Esophagus mucosa (tissue), 1 donor: ENCODE measurements at regions not wholly inside any gene's neighbourhood (a gene's known extent, or its start where the extent isn't known, plus 50 kb on each side); places are given as distances from the start of the nearest gene placed in this dataset.
"Not testable (repeated sequence)": the region's sequence is repeated elsewhere in the genome, so short reads cannot be mapped to it uniquely, and the experiment has no call there.

Experiments used
- ATAC-seq: fragments of 200-7000 bp; cut with Tn5 transposase; one replicate; pipeline ENCODE4 v1.9.1; 2020
- donor health status: DM: yes; HTN: yes; CAD: no.

- ATAC-seq: no peak
These were observed 774.0 kb upstream of the POU3F4 start for GRCh38 chrX:82734140-82734539.

GRCh38 chrX:82738313-82738712, 769.8 kb upstream of the POU3F4 start:
- not testable (repeated sequence) for ATAC-seq

- no peak for ATAC-seq
These were observed 765.7 kb upstream of the POU3F4 start for GRCh38 chrX:82742351-82742750.

DNA sequence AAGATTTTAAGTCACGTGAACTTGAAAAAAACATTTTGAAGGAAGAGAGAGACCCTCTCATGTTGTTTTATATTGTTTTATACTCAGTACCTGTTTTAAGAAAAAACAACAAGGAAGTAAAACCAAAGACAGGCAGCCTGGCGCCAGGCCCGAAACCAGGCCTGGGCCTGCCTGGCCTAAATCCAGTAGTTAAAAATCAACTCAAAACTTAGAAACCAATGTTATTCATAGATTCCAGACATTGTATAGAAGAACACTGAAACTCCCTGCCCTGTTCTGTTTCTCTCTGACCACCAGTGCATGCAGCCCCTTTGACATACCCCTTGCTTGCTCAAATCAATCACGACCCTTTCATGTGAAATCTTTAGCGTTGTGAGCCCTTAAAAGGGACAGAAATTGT, 762.4 kb upstream of the POU3F4 start:
- not testable (repeated sequence) for ATAC-seq

DNA sequence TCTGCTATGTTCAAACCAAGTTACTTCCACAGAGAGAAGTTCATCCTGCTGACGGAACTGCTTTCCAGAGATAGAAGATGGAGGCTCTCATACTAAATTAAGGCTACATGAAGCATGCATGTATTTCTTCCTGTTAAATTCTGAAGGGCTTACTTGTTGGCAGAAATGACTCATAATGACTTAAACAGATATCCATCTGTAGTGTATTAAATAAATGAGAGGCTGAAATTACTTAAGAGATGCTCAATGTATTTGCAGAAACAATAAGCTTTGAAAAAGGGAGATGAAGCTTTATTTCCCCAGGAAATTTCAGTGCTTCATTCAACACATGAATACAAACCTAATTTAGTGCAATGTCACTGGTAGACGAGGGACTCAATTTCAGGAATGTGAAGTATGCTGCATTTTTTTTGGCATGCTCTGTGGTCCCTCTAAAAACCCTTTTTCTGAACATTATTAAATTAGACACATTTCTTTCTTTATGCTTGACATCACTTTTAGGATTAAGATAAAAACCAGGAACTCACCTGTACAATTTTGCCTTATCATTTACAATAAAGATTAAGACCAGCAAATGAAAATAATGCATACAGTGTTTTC, 759.1 kb upstream of the POU3F4 start:
- ATAC-seq: peak; percentile 47

DNA sequence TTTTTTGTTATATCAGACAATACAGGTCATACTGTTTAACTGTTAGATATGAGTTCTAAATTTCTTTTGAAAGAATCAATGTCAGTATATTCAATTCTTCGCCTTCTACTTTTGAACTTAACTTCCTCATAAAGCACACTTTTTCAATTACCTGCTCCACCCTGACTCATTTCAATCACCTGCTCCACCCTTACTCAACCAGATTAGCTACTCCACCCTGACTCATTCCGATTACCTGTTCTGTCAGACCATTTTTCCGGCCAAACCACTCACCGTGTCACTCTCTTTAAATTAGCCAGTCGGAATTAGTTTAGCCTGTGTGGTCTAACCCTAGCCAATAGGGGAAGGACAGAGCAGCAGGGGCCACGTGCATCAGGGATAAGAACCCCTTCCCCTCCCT, 751.8 kb upstream of the POU3F4 start:
- peak; percentile 83 for ATAC-seq

DNA sequence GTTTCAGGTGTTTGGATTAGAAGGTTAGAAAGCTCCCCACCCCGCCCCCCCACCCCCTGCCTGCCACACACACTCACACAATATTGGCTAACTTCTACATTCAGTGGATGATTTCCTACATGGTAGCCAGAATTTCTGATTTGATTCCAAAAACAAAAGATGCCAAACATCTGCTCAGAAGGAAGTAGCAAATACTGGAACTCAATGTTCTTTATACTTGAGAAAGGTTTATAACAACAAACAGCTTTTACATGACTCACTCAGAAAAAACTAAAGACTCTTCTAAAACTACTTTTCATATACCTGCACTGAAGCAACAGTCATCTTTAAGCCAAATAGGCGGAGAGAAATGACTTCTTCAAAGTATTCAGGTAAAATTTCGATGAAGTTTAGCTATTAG, 750.5 kb upstream of the POU3F4 start:
- ATAC-seq: peak; percentile 62

GRCh38 chrX:82764521-82764920, 743.6 kb upstream of the POU3F4 start:
- ATAC-seq: no peak

- ATAC-seq: no peak
These were observed 742.3 kb upstream of the POU3F4 start for GRCh38 chrX:82765811-82766210.

DNA sequence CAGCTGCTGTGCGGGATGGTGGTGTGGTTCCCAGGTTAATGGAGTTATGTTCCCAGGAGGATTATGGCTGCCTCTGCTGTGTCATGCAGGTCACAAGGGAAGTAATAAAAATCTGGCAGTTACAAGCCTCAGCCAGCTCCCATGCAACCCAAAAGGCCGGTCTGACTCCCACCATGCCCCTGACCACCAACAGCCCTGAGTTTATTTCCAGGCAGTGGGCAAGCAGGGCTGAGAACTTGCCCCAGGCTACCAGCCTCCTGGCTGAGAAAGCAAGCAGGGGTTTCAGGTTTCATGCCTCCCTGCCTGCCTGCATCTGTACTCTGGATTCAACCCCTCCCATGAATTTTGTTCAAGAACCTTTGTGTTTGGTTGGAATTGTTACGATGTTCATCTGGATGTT, 732.7 kb upstream of the POU3F4 start:
- no peak for ATAC-seq

- ATAC-seq: no peak
These were observed 726.1 kb upstream of the POU3F4 start for GRCh38 chrX:82782014-82782413.

- ATAC-seq: not testable (repeated sequence)
These were observed 695.2 kb upstream of the POU3F4 start for GRCh38 chrX:82812902-82813301.

DNA sequence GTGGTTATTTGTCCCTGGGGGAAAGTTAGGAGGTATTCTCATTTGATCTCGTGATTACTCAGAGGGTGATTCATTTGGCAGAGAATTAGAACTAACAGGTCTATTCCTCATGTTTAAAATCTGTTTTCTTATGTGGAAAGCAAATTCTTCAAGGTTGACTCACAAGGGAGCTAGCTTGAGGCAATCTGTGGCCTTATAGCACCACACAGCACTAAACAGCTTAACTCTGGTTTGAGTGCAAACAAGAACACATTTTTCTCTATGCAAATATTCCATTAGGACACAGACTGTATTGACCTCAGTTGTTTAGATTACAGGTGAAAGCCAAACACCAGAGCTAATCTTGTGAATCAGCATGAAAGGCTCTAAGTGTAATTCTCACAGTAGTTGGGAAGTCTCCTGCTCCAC, 694.4 kb upstream of the POU3F4 start:
- peak; percentile 98 for ATAC-seq

DNA sequence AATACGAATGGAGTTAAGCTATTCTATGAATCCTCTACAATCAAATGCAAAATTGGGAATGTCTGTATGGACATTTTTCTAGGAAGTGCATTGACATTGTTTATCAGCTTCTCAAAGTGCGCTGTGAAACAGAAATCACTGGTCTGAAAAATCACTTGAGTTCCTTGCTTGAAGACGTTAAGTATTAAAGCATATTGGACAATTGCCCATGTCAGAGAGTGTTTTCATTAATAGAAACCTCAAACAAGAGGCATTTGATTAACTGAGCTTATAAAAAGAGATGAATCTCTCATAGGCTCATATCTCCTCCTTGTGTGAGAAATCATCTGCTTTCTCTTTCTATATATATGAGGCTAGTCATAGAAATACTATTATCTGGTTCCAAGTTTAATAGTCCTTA, 692.1 kb upstream of the POU3F4 start:
- ATAC-seq: no peak

DNA sequence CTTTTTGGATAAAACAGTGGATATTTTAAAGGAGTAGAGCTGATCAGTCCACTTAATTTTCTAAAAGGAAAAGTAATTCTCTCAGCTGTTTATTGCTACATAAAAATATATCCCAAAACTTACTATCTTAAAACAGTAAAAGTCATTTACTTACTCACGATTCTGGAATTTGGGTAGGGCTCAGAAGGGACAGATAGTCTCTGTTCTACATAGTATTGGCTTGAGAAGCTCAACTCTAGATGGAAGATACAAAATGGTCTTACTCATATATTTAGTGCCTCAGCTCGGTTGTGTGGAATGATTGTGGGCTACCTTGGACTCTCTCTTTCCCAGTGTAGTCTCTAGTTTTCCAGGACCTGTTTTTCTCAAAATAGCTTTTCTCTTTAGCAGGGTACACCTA, 691.5 kb upstream of the POU3F4 start:
- no peak for ATAC-seq

DNA sequence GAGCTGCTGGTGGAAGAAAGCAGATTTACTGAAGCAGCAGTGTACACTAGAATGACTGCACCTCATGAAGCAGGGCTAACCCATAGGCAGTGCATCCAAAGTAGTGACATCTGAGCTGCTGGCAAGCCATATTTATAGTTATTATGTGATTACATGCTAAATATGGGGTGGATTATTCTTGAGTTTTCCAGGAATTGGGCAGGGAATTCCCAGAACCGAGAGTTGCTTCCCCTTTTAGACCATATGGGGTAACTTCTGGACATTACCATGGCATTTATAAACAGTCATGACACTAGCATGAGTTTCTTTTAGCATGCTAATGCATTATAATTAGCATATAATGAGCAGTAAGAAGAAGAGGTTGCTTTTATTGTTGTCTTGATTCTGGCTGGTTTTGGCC, 665.8 kb upstream of the POU3F4 start:
- no peak for ATAC-seq

- ATAC-seq: no peak
These were observed 660.0 kb upstream of the POU3F4 start for GRCh38 chrX:82848111-82848510.
